HepG2 (cell line): ENCODE measurements at regions not wholly inside any gene's neighbourhood (a gene's known extent, or its start where the extent isn't known, plus 50 kb on each side); places are given as distances from the start of the nearest gene placed in this dataset.

Experiments
- ATAC-seq: fragments of 200-7000 bp; cut with Tn5 transposase; 3 replicates; pipeline ENCODE4 v1.9.1; 2020; ENCODE audit warnings: mild to moderate bottlenecking, moderate library complexity
- BruUV-seq: library from RNA; stranded (reverse); fragments of 400-500 nt; replicated peaks from 2 replicates; lab custom pipeline; 2021; lab: Mats Ljungman, UMichigan
- CTCF ChIA-PET: fragments of 300-600 bp; formaldehyde crosslinking; extraction: SDS; loops from one replicate; lab custom pipeline; 2021; ENCODE audit warnings: low total read pairs, inconsistent platforms, low intra/inter-chr PET ratio; lab: Yijun Ruan, JAX
- POLR2A ChIA-PET: fragments of 350-600 bp; sonication (Branson Sonifier 250); formaldehyde crosslinking; loops from one replicate; lab custom pipeline; 2020; ENCODE audit warnings: antibody characterized with exemption, inconsistent platforms; lab: Yijun Ruan, JAX
- DNase-seq: peaks from one replicate; pipeline ENCODE4 v3.0.0-alpha.2; 2015; ENCODE audit warnings: low spot score
- FAIRE-seq: peaks from 3 replicates; lab custom pipeline; 2011; peaks lifted over from hg19 to GRCh38; lab: Jason Lieb, UNC
- H2AFZ ChIP-seq: one replicate; pipeline ENCODE4 v1.6.1; 2011; ENCODE audit warnings: low read length, inconsistent platforms
- H3K27ac ChIP-seq: fragments of 300-600 bp; 3 replicates; pipeline ENCODE4 v1.8.0; 2011; ENCODE audit warnings: mixed run types, mild to moderate bottlenecking, mixed read lengths, low read length, inconsistent platforms; ENCODE audit not compliant: insufficient read depth; ENCODE audit errors: extremely low read length
- H3K27me3 ChIP-seq, 2 experiments: fragments of 200-600 bp in 1 of 2; 2 replicates in 1 of 2; 3 replicates in 1 of 2; pipeline versions ENCODE4 v1.6.0 to v1.8.0; 2011; ENCODE audit warnings: low read length in 2 of 2, mild to moderate bottlenecking in 2 of 2, moderate library complexity in 2 of 2, inconsistent platforms in 1 of 2; ENCODE audit not compliant: insufficient read depth in 2 of 2, control insufficient read depth in 1 of 2
- H3K36me3 ChIP-seq, 2 experiments: fragments of 200-600 bp in 1 of 2; replicated peaks in 1 of 2; 2 replicates in 1 of 2; 3 replicates in 1 of 2; pipeline versions ENCODE4 v1.5.1 to v1.8.0; 2011; ENCODE audit warnings: low read length in 2 of 2, inconsistent platforms in 1 of 2; ENCODE audit not compliant: insufficient read depth in 2 of 2, control insufficient read depth in 1 of 2
- H3K4me1 ChIP-seq: 2 replicates; pipeline ENCODE4 v1.5.1; 2012; ENCODE audit warnings: low read length, inconsistent platforms; ENCODE audit not compliant: insufficient read depth
- H3K4me2 ChIP-seq: 2 replicates; pipeline ENCODE4 v1.6.0; 2011; ENCODE audit warnings: low read depth, low read length, inconsistent platforms
- H3K4me3 ChIP-seq, 3 experiments: fragments of 200-600 bp in 1 of 3; sonication (generic), shearing (Covaris generic) in 1 of 3; replicated peaks in 1 of 3; 2 replicates each; pipeline ENCODE4 v1.5.1; 2011 to 2016; ENCODE audit warnings: low read length in 3 of 3, inconsistent platforms in 2 of 3, low read depth in 2 of 3, mild to moderate bottlenecking in 2 of 3, control low read depth in 1 of 3, mixed read lengths in 1 of 3; ENCODE audit not compliant: insufficient read depth in 1 of 3
- H3K79me2 ChIP-seq: one replicate; pipeline ENCODE4 v1.6.1; 2011; ENCODE audit warnings: low read length, inconsistent platforms; ENCODE audit not compliant: insufficient read depth
- H3K9ac ChIP-seq: 2 replicates; pipeline ENCODE4 v1.6.0; 2011; ENCODE audit warnings: mild to moderate bottlenecking, low read depth, low read length, inconsistent platforms; ENCODE audit not compliant: insufficient read depth
- H3K9me3 ChIP-seq: 2 replicates; pipeline ENCODE4 v1.5.1; 2012; ENCODE audit warnings: mild to moderate bottlenecking, low read length
- H4K20me1 ChIP-seq: 2 replicates; pipeline ENCODE4 v1.6.0; 2011; ENCODE audit warnings: inconsistent platforms, mild to moderate bottlenecking, low read length, moderate library complexity; ENCODE audit not compliant: insufficient read depth
- DBP ChIP-seq: sonication (generic); formaldehyde crosslinking; IDR thresholded peaks from 2 replicates; pipeline ENCODE4 v1.4.0; 2020; ENCODE audit warnings: missing genetic modification reagents; ENCODE audit errors: not compliant biosample characterization
- EP300 ChIP-seq, 3 experiments: sonication (generic) in 1 of 3; formaldehyde crosslinking in 1 of 3; IDR thresholded peaks; 2 replicates each; pipeline versions ENCODE4 v1.5.1 to v1.6.1; 2011 to 2020; ENCODE audit warnings: low read depth in 2 of 3, low read length in 2 of 3, borderline replicate concordance in 1 of 3, improper control_type of control experiment in 1 of 3, mild to moderate bottlenecking in 1 of 3, missing genetic modification reagents in 1 of 3, moderate library complexity in 1 of 3
- GABPA ChIP-seq, 2 experiments: IDR thresholded peaks; 2 replicates each; pipeline ENCODE4 v1.6.1; 2011 to 2016; ENCODE audit warnings: low read depth in 2 of 2, low read length in 1 of 2, missing biosample characterization in 1 of 2, missing genetic modification characterization in 1 of 2
- PHF21A ChIP-seq: sonication (generic); formaldehyde crosslinking; IDR thresholded peaks from 2 replicates; pipeline ENCODE4 v1.5.0; 2020; ENCODE audit warnings: mild to moderate bottlenecking, missing genetic modification reagents
- POLR2A ChIP-seq, 2 experiments: IDR thresholded peaks; 2 replicates each; pipeline ENCODE4 v1.6.1; 2011; ENCODE audit warnings: low read depth in 2 of 2, low read length in 2 of 2, mild to moderate bottlenecking in 1 of 2, moderate library complexity in 1 of 2; ENCODE audit not compliant: insufficient read depth in 1 of 2
- RFX3 ChIP-seq: IDR thresholded peaks from 2 replicates; pipeline ENCODE4 v1.6.1; 2016; ENCODE audit warnings: missing biosample characterization, missing genetic modification reagents
- SAFB2 ChIP-seq: sonication (generic); formaldehyde crosslinking; IDR thresholded peaks from 2 replicates; pipeline ENCODE4 v1.5.1; 2020; ENCODE audit warnings: missing genetic modification reagents, low read depth, mild to moderate bottlenecking, borderline replicate concordance
- SIX1 ChIP-seq: sonication (generic); formaldehyde crosslinking; IDR thresholded peaks from 2 replicates; pipeline ENCODE4 v1.4.0; 2020; ENCODE audit warnings: missing genetic modification reagents, borderline replicate concordance
- TRIM24 ChIP-seq: sonication (generic); formaldehyde crosslinking; IDR thresholded peaks from 2 replicates; pipeline ENCODE4 v1.8.0; 2022; ENCODE audit warnings: mild to moderate bottlenecking, missing genetic modification reagents
- ZNF431 ChIP-seq: sonication (generic); formaldehyde crosslinking; IDR thresholded peaks from 2 replicates; pipeline ENCODE4 v1.9.0; 2022; ENCODE audit warnings: missing genetic modification reagents, low read depth, mild to moderate bottlenecking, borderline replicate concordance
- ZNF513 ChIP-seq: sonication (generic); formaldehyde crosslinking; conservative IDR thresholded peaks from 2 replicates; pipeline ENCODE4 v1.5.0; 2020; ENCODE audit warnings: missing genetic modification reagents
- ZNF776 ChIP-seq: sonication (generic); formaldehyde crosslinking; IDR thresholded peaks from 2 replicates; pipeline ENCODE4 v1.4.0; 2020; ENCODE audit warnings: mild to moderate bottlenecking, missing genetic modification reagents
- WGBS: methylation state at CpG from one replicate; pipeline ENCODE4 v1.1.6; 2017; ENCODE audit warnings: low lambda C conversion rate; 5-methylcytosine and 5-hydroxymethylcytosine counted together
- in situ Hi-C: cut with HindIII; loops from 2 replicates; pipeline ENCODE4 v1.10.0; 2017; ENCODE audit warnings: low pct_unique_long_range_greater_than_20kb; ENCODE audit not compliant: extremely low pct_ligation_motif_present
- intact Hi-C: fragments of 100-400 bp; cut with micrococcal nuclease; formaldehyde crosslinking; loops from one replicate; pipeline ENCODE4 v1.10.0; 2022; ENCODE audit not compliant: unreplicated experiment

- TF ChIP-seq GABPA (IDR thresholded peaks at IDR 0.05; ENCODE audit: low read depth, low read length) (no peak), GABPA (CRISPR knock-in tag; IDR thresholded peaks at IDR 0.05; ENCODE audit: low read depth) (no peak)
- H2AFZ ChIP-seq = no peak overlapping the region
- H3K4me3 ChIP-seq = no peak overlapping the region
- no peaks in the 10 kb centered on the region for H3K4me1 ChIP-seq
- H3K9ac ChIP-seq = no peak overlapping the region
- CTCF ChIA-PET = no interaction called here
- intact Hi-C loops = no loop called here
- in situ Hi-C loops = no loop called here
- 33% methylated on average over 3 of the region's 6 CpGs for WGBS
- no peak overlapping the region for H3K27ac ChIP-seq
- no peaks in the 10 kb centered on the region for H3K79me2 ChIP-seq
- FAIRE-seq = no peak
- no peak overlapping the region for H3K4me2 ChIP-seq
- no peaks in the 10 kb centered on the region for H4K20me1 ChIP-seq
- POLR2A ChIA-PET = no interaction called here
- no peaks in the 10 kb centered on the region for H3K36me3 ChIP-seq
- DNase-seq = no peak
- BruUV-seq = no TSS peak
- H3K9me3 ChIP-seq = peaks cover 96% of the 10 kb centered on the region
- ATAC-seq = no peak
- H3K27me3 ChIP-seq = no peaks in the 10 kb centered on the region
Measured at GRCh38 chr18:55918444-55918843, 330.5 kb upstream of the TCF4 start.

- Histone ChIP-seq H3K4me2 (no peak overlapping the region), H2AFZ (no peak overlapping the region), H3K9me3 (peaks cover 89% of the 10 kb centered on the region), H3K27ac (no peak overlapping the region), H4K20me1 (no peaks in the 10 kb centered on the region), H3K79me2 (no peaks in the 10 kb centered on the region), H3K4me3 (no peak overlapping the region), H3K27me3 (no peaks in the 10 kb centered on the region), H3K36me3 (no peaks in the 10 kb centered on the region), H3K4me1 (no peaks in the 10 kb centered on the region), H3K9ac (no peak overlapping the region)
- CTCF ChIA-PET = no interaction called here
- intact Hi-C loops (no loop called here), in situ Hi-C loops (no loop called here)
- 6% methylated on average over 5 of the region's 5 CpGs for WGBS
- no TSS peak for BruUV-seq
- FAIRE-seq (no peak), DNase-seq (no peak), ATAC-seq (no peak)
- POLR2A ChIA-PET = no interaction called here
- TF ChIP-seq POLR2A (IDR thresholded peaks at IDR 0.05; ENCODE audit: insufficient read depth in 1 of 2, low read depth in 2 of 2, low read length in 2 of 2) (no peak), DBP (no peak), TRIM24 (CRISPR knock-in tag) (no peak), ZNF431 (CRISPR knock-in tag) (no peak), PHF21A (no peak), ZNF513 (CRISPR knock-in tag) (no peak), RFX3 (no peak), SAFB2 (CRISPR knock-in tag) (no peak), SIX1 (CRISPR knock-in tag) (no peak), ZNF776 (CRISPR knock-in tag) (no peak), EP300 (IDR thresholded peaks at IDR 0.05; ENCODE audit: low read depth in 2 of 2, low read length in 2 of 2) (no peak), EP300 (CRISPR knock-in tag; IDR thresholded peaks at IDR 0.05; ENCODE audit: borderline replicate concordance) (no peak)
Measured at GRCh38 chr18:55912919-55913318, 324.9 kb upstream of the TCF4 start.
